Astrocyte of the spinal cord (primary cell): ENCODE measurements at regions not wholly inside any gene's neighbourhood (a gene's known extent, or its start where the extent isn't known, plus 50 kb on each side); places are given as distances from the start of the nearest gene placed in this dataset.

Experiments
- DNase-seq: peaks from one replicate; pipeline ENCODE4 v3.0.0; 2011; ENCODE audit warnings: low read depth, low spot score
- H3K4me3 ChIP-seq: 2 replicates; pipeline ENCODE4 v1.5.1; 2011; ENCODE audit warnings: low read depth, mild to moderate bottlenecking, low read length, moderate library complexity
- in situ Hi-C: cut with HindIII; loops from 2 replicates; pipeline ENCODE4 v1.10.0; 2017; ENCODE audit warnings: low sequenced_read_pairs
- TF ChIP-seq, protein P1 (sequence below): IDR thresholded peaks from 2 replicates; pipeline ENCODE4 v1.5.1; 2012; ENCODE audit warnings: low read depth, mild to moderate bottlenecking, low read length, inconsistent platforms

DNA sequence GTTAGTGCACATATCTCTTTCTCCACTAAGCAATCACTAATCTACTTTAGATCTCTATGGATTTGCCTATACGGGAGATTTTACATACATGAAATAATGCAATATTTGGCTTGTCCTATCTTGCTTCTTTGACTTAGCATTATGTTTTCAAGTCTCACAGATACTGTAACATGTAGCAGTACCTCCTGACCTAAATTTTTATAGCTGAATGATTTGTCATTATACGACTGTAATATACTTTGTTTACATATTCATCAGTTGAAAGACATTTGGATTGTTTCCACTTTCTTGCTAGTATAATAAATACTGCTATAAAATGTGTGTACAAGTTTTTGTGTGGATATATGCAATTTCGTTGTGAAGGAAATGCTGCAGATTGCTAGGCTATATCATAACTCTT, 1520.8 kb upstream of the CDH6 start:
- in situ Hi-C loops: no loop called here
- no peak for DNase-seq
- H3K4me3 ChIP-seq: no peak overlapping the region
- TF ChIP-seq, protein P1, sequence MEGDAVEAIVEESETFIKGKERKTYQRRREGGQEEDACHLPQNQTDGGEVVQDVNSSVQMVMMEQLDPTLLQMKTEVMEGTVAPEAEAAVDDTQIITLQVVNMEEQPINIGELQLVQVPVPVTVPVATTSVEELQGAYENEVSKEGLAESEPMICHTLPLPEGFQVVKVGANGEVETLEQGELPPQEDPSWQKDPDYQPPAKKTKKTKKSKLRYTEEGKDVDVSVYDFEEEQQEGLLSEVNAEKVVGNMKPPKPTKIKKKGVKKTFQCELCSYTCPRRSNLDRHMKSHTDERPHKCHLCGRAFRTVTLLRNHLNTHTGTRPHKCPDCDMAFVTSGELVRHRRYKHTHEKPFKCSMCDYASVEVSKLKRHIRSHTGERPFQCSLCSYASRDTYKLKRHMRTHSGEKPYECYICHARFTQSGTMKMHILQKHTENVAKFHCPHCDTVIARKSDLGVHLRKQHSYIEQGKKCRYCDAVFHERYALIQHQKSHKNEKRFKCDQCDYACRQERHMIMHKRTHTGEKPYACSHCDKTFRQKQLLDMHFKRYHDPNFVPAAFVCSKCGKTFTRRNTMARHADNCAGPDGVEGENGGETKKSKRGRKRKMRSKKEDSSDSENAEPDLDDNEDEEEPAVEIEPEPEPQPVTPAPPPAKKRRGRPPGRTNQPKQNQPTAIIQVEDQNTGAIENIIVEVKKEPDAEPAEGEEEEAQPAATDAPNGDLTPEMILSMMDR: no peak

GRCh38 chr5:29662876-29663275, 1530.6 kb upstream of the CDH6 start:
- TF ChIP-seq, protein P1: no peak
- DNase-seq: no peak
- in situ Hi-C loops: no loop called here
- no peak overlapping the region for H3K4me3 ChIP-seq

- no peak overlapping the region for H3K4me3 ChIP-seq
- TF ChIP-seq, protein P1: no peak
- DNase-seq: no peak
- in situ Hi-C loops: no loop called here
Observed at GRCh38 chr5:29654954-29655353, 1538.5 kb upstream of the CDH6 start.

- no peak for DNase-seq
- in situ Hi-C loops: no loop called here
- TF ChIP-seq, protein P1: no peak
- no peak overlapping the region for H3K4me3 ChIP-seq
Observed at GRCh38 chr5:29649321-29649720, 1544.2 kb upstream of the CDH6 start.

- H3K4me3 ChIP-seq: no peak overlapping the region
- in situ Hi-C loops: no loop called here
- TF ChIP-seq, protein P1: no peak
- no peak for DNase-seq
Observed at GRCh38 chr5:29642601-29643000, 1550.9 kb upstream of the CDH6 start.

GRCh38 chr5:29614206-29614605, 1579.3 kb upstream of the CDH6 start:
- in situ Hi-C loops: no loop called here
- no peak for DNase-seq
- no peak overlapping the region for H3K4me3 ChIP-seq
- TF ChIP-seq, protein P1: no peak

GRCh38 chr5:29588236-29588635, 1605.2 kb upstream of the CDH6 start:
- TF ChIP-seq, protein P1: no peak
- in situ Hi-C loops: no loop called here
- DNase-seq: no peak
- no peak overlapping the region for H3K4me3 ChIP-seq
